Mesothelial cell of epicardium (in vitro differentiated cells): ENCODE measurements at regions not wholly inside any gene's neighbourhood (a gene's known extent, or its start where the extent isn't known, plus 50 kb on each side); places are given as distances from the start of the nearest gene placed in this dataset.
"Not testable (repeated sequence)": the region's sequence is repeated elsewhere in the genome, so short reads cannot be mapped to it uniquely, and the experiment has no call there.

Experiments used
- DNase-seq, 2 experiments: peaks; one replicate each; pipeline ENCODE4 v3.0.0; 2021; ENCODE audit warnings: low spot score in 2 of 2; ENCODE audit not compliant: unreplicated experiment in 2 of 2
- H3K27ac Mint-ChIP-seq: 2 replicates; pipeline ENCODE4 v1.8.0; 2021; ENCODE audit warnings: mixed read lengths
- H3K27me3 Mint-ChIP-seq: 2 replicates; pipeline ENCODE4 v1.8.0; 2021; ENCODE audit warnings: low read depth, mixed read lengths
- H3K36me3 Mint-ChIP-seq: 2 replicates; pipeline ENCODE4 v1.8.0; 2021; ENCODE audit warnings: mixed read lengths
- H3K4me1 Mint-ChIP-seq: 2 replicates; pipeline ENCODE4 v1.8.0; 2021; ENCODE audit warnings: mixed read lengths
- H3K4me3 Mint-ChIP-seq: 2 replicates; pipeline ENCODE4 v1.8.0; 2021; ENCODE audit warnings: mild to moderate bottlenecking, moderate library complexity, mixed read lengths
- H3K9me3 Mint-ChIP-seq: 2 replicates; pipeline ENCODE4 v1.8.0; 2021; ENCODE audit warnings: mixed read lengths
- TF ChIP-seq, protein P1 (sequence below): fragments of 200-600 bp; sonication (generic); IDR thresholded peaks from one replicate; pipeline ENCODE4 v1.5.0; 2021; ENCODE audit warnings: antibody characterized with exemption; ENCODE audit not compliant: unreplicated experiment

DNA sequence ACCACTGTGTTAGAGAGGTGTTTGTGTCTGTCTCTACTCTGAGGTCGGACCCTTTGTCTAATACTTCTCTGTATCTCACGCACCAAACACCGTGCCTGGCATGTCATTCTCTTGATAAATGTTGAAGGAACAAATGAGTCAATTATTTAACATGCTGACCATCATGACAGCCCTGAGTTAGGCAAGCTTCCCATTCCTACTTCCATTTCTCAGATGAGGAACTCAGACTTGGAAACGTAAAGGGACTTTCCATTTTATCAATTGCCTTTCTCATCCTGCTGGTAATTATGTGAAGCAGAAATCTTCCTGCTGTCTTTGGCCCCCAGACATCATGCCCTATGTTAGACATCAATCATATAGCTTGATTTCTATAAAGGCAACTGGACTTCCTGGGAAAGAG, 227.0 kb upstream of the ECI2 start:
- peaks cover 9% of the 10 kb centered on the region for H3K4me1 Mint-ChIP-seq
- no peak for DNase-seq
- H3K27ac Mint-ChIP-seq: no peak overlapping the region
- no peak overlapping the region for H3K4me3 Mint-ChIP-seq
- H3K27me3 Mint-ChIP-seq: no peaks in the 10 kb centered on the region
- no peaks in the 10 kb centered on the region for H3K36me3 Mint-ChIP-seq
- TF ChIP-seq, protein P1, sequence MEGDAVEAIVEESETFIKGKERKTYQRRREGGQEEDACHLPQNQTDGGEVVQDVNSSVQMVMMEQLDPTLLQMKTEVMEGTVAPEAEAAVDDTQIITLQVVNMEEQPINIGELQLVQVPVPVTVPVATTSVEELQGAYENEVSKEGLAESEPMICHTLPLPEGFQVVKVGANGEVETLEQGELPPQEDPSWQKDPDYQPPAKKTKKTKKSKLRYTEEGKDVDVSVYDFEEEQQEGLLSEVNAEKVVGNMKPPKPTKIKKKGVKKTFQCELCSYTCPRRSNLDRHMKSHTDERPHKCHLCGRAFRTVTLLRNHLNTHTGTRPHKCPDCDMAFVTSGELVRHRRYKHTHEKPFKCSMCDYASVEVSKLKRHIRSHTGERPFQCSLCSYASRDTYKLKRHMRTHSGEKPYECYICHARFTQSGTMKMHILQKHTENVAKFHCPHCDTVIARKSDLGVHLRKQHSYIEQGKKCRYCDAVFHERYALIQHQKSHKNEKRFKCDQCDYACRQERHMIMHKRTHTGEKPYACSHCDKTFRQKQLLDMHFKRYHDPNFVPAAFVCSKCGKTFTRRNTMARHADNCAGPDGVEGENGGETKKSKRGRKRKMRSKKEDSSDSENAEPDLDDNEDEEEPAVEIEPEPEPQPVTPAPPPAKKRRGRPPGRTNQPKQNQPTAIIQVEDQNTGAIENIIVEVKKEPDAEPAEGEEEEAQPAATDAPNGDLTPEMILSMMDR: no peak
- H3K9me3 Mint-ChIP-seq: no peaks in the 10 kb centered on the region

DNA sequence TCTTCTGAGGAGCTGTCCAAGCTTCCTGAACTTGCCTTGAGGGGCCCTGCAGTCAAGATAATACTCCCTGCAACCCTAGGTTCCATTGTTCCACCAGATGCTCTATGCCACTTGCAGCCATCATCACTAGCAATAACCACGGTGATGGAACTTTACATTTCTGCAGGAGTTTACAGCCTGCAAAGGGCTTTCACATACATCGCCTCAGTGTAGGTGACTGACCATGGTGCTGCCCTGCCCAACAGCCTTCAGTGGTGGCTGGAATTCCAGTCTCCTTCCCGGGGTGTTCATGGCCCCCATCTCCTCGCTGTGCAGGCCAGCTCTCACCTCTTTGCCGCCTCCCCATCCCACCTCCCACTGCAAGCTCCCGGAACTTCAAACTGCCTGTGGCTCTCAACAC, 225.5 kb upstream of the ECI2 start:
- no peak for DNase-seq
- H3K9me3 Mint-ChIP-seq: peaks cover 4% of the 10 kb centered on the region
- H3K36me3 Mint-ChIP-seq: no peaks in the 10 kb centered on the region
- TF ChIP-seq, protein P1: no peak
- no peak overlapping the region for H3K4me3 Mint-ChIP-seq
- no peaks in the 10 kb centered on the region for H3K27me3 Mint-ChIP-seq
- peaks cover 9% of the 10 kb centered on the region for H3K4me1 Mint-ChIP-seq
- no peak overlapping the region for H3K27ac Mint-ChIP-seq

DNA sequence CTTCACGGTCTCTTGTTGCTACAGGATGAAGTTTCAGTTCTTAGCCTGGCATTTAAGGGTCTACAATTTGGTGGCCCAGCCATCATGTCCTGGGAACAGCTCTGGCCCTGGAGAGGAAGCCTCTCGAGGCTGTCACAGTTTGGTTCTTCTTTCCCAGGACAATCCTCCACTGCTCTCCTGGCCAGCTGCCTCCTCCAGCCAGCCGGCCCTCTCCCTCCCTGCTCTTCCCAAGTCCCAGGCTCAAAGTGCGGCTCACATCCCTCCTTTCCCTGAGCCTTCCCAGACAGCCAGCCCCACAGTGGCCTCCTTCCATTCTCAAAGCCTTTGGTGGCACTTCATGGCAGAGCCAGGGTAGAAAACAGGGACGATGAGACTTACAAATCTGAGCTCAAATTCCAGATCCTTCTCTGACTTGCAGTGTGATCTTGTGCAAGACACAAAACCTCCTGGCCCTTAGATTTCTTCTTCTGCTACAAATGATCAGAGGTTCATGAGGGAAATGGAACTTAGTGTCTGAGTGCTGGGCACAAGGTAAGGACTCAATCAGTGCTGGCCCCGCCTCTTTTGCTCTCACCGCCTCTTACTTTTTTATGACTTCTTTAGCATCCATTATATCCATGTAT, 223.8 kb upstream of the ECI2 start:
- no peaks in the 10 kb centered on the region for H3K27me3 Mint-ChIP-seq
- no peak for DNase-seq
- peaks cover 9% of the 10 kb centered on the region for H3K4me1 Mint-ChIP-seq
- TF ChIP-seq, protein P1: no peak
- H3K36me3 Mint-ChIP-seq: no peaks in the 10 kb centered on the region
- no peak overlapping the region for H3K4me3 Mint-ChIP-seq
- peaks cover 4% of the 10 kb centered on the region for H3K9me3 Mint-ChIP-seq
- H3K27ac Mint-ChIP-seq: no peak overlapping the region

DNA sequence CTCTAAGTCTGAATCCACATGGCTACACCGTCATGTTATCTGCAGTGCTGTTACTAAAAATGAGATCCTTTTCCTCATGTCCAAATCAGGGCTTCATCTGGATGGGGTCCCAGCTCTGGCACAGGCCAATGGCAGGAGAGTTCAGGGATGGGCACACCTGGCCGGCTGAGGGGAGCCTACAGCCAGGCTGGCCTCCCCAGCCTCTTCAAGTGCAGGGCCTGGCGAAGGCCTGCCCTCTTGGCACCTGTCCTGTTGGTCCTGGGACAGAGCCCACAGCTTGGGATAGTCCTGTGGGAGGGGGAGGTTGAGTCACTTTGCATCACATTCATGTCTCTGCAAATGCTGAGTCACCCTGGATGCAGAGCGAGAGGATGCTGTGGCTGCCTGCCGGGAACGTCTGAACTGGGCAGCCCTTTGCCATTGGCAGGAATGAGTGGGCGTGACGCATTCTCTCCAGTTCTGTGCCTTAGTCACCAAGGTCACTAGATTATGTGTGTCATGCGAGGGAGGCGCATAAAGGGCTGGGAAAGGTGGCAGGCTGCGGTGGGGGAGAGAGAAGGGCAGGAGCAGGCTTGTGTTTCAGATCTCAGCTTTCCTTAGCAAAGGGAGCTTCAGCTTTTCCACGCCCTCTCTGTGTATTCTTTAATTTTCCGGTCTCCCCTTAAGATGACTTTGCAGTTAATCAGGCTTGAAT, 223.2 kb upstream of the ECI2 start:
- Mint-ChIP-seq H3K4me3 (no peak overlapping the region), H3K9me3 (peaks cover 4% of the 10 kb centered on the region), H3K27ac (peak overlapping the region; percentile 25), H3K36me3 (no peaks in the 10 kb centered on the region), H3K4me1 (peaks cover 9% of the 10 kb centered on the region), H3K27me3 (no peaks in the 10 kb centered on the region)
- no peak for DNase-seq
- TF ChIP-seq, protein P1: no peak

DNA sequence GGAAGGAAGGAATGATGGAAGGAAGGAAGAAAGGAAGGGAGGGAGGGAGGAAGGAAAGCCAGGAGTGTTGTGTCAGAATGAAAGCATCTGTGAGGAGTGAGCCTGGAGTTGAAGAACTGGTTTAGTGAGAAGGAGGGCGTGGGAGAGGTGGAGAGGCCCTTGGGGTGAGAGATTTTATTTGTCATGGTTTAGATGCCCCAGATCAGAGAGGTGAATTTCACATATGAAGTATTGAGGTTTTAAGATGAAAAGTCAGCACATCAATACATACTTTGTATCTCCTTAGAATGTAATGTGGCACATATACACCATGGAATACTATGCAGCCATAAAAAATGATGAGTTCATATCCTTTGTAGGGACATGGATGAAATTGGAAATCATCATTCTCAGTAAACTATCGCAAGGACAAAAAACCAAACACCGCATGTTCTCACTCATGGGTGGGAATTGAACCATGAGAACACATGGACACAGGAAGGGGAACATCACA, 222.3 kb upstream of the ECI2 start:
- H3K36me3 Mint-ChIP-seq, H3K27me3 Mint-ChIP-seq: not testable (repeated sequence)

DNA sequence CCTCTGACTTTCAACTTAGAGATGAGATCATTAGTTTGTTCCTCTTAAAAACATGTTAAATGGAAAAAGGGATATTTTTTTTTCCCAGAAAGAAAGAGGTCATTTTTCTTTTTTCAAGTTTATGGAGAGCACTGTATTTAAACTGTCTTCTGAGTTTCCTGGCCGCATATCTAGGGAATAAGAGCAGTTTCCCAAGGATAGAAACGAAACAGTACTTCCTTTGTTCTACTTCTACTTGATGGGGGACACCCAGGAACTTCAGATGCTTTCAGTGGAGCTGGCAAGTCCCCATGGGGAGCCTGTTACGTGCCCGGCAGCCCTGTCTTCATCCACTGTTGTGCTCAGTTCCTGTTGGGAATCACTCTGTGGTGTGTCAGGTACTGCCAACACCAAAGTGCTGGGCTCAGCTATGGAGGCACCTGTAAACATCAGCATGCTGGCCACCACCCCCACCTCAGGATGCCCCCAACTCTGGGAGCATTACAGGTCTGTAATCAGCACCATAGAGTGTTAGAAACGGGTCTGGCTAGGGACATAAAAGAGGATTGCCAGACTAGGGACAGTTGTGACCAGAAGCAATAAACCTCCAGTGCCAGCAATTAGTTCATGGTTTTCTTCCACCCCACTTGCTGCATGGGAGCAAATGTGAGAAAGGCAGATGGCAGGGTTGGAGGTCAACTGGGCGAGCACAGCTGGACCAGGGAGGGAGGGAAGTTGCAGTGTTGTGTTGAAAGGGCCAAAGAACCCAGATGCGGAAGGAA, 221.7 kb upstream of the ECI2 start:
- peaks cover 4% of the 10 kb centered on the region for H3K9me3 Mint-ChIP-seq
- H3K27ac Mint-ChIP-seq: no peak overlapping the region
- DNase-seq: no peak
- no peaks in the 10 kb centered on the region for H3K36me3 Mint-ChIP-seq
- H3K4me1 Mint-ChIP-seq: peaks cover 14% of the 10 kb centered on the region
- no peak overlapping the region for H3K4me3 Mint-ChIP-seq
- H3K27me3 Mint-ChIP-seq: no peaks in the 10 kb centered on the region
- TF ChIP-seq, protein P1: no peak

More for the DNA sequence above, 222.3 kb upstream of the ECI2 start:
- not testable (repeated sequence) for H3K9me3 Mint-ChIP-seq, H3K4me1 Mint-ChIP-seq, H3K27ac Mint-ChIP-seq, DNase-seq, H3K4me3 Mint-ChIP-seq
